T47D (cell line): ENCODE measurements at regions not wholly inside any gene's neighbourhood (a gene's known extent, or its start where the extent isn't known, plus 50 kb on each side); places are given as distances from the start of the nearest gene placed in this dataset.

Experiments
- DNase-seq, 2 experiments: peaks; one replicate each; pipeline versions ENCODE4 v3.0.0 to v3.0.0-alpha.2; 2011 to 2012; ENCODE audit warnings: low read depth in 1 of 2, low spot score in 1 of 2
- JUND ChIP-seq: IDR thresholded peaks from 2 replicates; pipeline ENCODE4 v1.6.1; 2012; ENCODE audit warnings: low read depth
- in situ Hi-C: cut with HindIII; loops from 2 replicates; pipeline ENCODE4 v1.10.0; 2016; ENCODE audit warnings: low sequenced_read_pairs, low pct_unique_long_range_greater_than_20kb

- TF ChIP-seq JUND: no peak
- in situ Hi-C loops: no loop called here
- peak in 1 of 2 experiments; percentile 18 for DNase-seq
Measured at GRCh38 chr9:135247227-135247930, 159.9 kb downstream of the OLFM1 start.

- peak in 1 of 2 experiments; percentile 76 for DNase-seq
- no peak for TF ChIP-seq JUND
- in situ Hi-C loops: no loop called here
Measured at GRCh38 chr9:135248111-135248510, 160.6 kb downstream of the OLFM1 start.

GRCh38 chr9:135248721-135249120 lies 161.3 kb downstream of the OLFM1 start:
- DNase-seq: no peak
- in situ Hi-C loops: no loop called here
- no peak for TF ChIP-seq JUND

- no peak for TF ChIP-seq JUND
- DNase-seq: no peak
- in situ Hi-C loops: no loop called here
Measured at GRCh38 chr9:135249191-135249590, 161.7 kb downstream of the OLFM1 start.

- no peak for TF ChIP-seq JUND
- DNase-seq: no peak
- in situ Hi-C loops: no loop called here
Measured at GRCh38 chr9:135249711-135250110, 162.2 kb downstream of the OLFM1 start.

- in situ Hi-C loops: no loop called here
Measured at GRCh38 chr9:135251331-135251761, 163.9 kb downstream of the OLFM1 start.

GRCh38 chr9:135251996-135252760 lies 164.7 kb downstream of the OLFM1 start:
- no peak for TF ChIP-seq JUND
- in situ Hi-C loops: no loop called here
- DNase-seq: no peak

More at GRCh38 chr9:135251331-135251761, 163.9 kb downstream of the OLFM1 start:
- no peak for DNase-seq
- TF ChIP-seq JUND: no peak

GRCh38 chr9:135252980-135253304 lies 165.5 kb downstream of the OLFM1 start:
- DNase-seq: peak; percentile 47 to 60
- in situ Hi-C loops: no loop called here
- no peak for TF ChIP-seq JUND

- TF ChIP-seq JUND: no peak
- in situ Hi-C loops: no loop called here
- no peak for DNase-seq
Measured at GRCh38 chr9:135253305-135254004, 166.0 kb downstream of the OLFM1 start.

- in situ Hi-C loops: no loop called here
- no peak for DNase-seq
- no peak for TF ChIP-seq JUND
Measured at GRCh38 chr9:135254176-135255032, 166.9 kb downstream of the OLFM1 start.

- TF ChIP-seq JUND: no peak
- DNase-seq: no peak
- in situ Hi-C loops: no loop called here
Measured at GRCh38 chr9:135255033-135255840, 167.8 kb downstream of the OLFM1 start.
